ENCODE measurements at regions not wholly inside any gene's neighbourhood (a gene's known extent, or its start where the extent isn't known, plus 50 kb on each side); places are given as distances from the start of the nearest gene placed in this dataset.

DNA sequence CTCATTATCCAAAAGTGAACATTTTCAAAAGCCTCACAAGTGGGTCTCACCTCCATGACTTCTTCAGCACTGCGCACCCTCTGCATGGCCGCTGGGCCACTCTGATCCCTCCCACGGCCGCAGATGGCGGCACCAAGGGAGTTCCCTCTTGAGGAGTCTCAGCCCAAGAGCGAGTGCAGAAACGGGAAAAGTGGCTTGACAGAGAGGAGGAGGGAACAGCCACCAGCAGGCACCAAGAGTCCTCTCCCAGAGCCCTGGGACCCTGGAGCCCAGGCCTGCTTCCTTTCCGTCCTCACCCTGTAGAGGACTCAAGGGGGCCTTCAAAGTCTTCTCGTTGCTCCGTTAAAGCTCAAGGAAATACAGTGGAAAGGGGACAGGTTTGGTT is 230.2 kb upstream of the DIO3 start:
- H3K4me3 ChIP-seq (ENCODE audit: low read depth, low read length): no peak overlapping the region
- TF ChIP-seq CTCF (IDR thresholded peaks at IDR 0.05; ENCODE audit: insufficient read depth, low read length, severe bottlenecking): no peak
- H3K27me3 ChIP-seq (ENCODE audit: control insufficient read depth, insufficient read depth, low read length): no peaks in the 10 kb centered on the region
- FAIRE-seq: no peak
- no peak for DNase-seq (ENCODE audit: low read depth)
- no peaks in the 10 kb centered on the region for H3K36me3 ChIP-seq (ENCODE audit: control insufficient read depth, insufficient read depth, low read length)

- Histone ChIP-seq H3K27me3 (ENCODE audit: control insufficient read depth, insufficient read depth, low read length) (no peaks in the 10 kb centered on the region), H3K4me3 (ENCODE audit: low read depth, low read length) (no peak overlapping the region), H3K36me3 (ENCODE audit: control insufficient read depth, insufficient read depth, low read length) (no peaks in the 10 kb centered on the region)
- no peak for TF ChIP-seq CTCF (IDR thresholded peaks at IDR 0.05; ENCODE audit: insufficient read depth, low read length, severe bottlenecking)
- no peak for DNase-seq (ENCODE audit: low read depth)
- no peak for FAIRE-seq
Measured at GRCh38 chr14:101331661-101332169, 229.6 kb upstream of the DIO3 start.

- no peak for FAIRE-seq
- TF ChIP-seq CTCF (IDR thresholded peaks at IDR 0.05; ENCODE audit: insufficient read depth, low read length, severe bottlenecking): no peak
- Histone ChIP-seq H3K4me3 (ENCODE audit: low read depth, low read length) (no peak overlapping the region), H3K27me3 (ENCODE audit: control insufficient read depth, insufficient read depth, low read length) (no peaks in the 10 kb centered on the region), H3K36me3 (ENCODE audit: control insufficient read depth, insufficient read depth, low read length) (no peaks in the 10 kb centered on the region)
- no peak for DNase-seq (ENCODE audit: low read depth)
Measured at GRCh38 chr14:101332281-101332680, 229.0 kb upstream of the DIO3 start.

DNA sequence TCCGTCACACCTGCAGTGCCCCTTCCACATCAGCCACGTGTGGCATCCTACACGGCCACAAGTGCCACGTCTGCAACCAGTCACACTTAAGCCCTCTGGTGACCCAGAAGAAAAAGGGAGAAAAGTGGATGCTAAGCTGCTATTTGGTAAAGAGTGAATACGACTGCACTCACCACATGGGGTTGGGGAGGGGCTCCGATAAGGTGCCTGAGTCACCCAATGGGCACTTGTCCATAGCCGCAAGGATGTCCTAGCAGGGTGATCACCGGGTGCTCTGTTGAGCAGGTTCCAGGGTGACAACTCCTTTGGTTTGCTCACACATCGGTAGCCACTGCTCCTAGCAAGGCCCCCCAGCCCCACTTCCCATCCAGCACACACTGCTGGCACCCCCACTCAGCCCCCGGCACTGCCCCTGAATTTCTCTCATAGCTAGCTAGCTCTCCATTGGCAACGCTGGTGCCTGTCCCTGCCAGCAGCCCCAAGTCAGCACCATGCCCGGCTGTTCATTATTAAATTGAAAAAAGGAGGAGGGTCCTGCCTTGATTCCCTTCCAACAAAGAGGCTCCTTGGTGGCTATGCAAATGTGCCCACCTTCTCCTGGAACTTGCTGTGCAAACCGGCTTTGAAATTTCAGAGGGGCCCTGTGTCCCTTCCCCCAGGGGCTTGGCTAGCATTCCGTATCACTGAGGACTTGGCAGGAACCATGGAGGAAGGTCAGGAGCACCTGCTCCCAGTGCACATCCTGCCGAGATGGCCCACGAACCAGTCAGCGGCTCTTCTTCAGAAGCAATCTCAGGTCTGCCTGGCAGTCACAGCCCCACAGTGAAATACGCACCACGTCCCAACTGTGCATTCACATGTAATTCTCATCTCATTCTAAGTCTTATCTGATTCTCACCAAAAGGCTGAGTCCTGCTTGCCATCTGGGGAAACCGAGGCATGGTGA is 227.7 kb upstream of the DIO3 start:
- no peak for TF ChIP-seq CTCF (IDR thresholded peaks at IDR 0.05; ENCODE audit: insufficient read depth, low read length, severe bottlenecking)
- no peak for DNase-seq (ENCODE audit: low read depth)
- no peaks in the 10 kb centered on the region for H3K27me3 ChIP-seq (ENCODE audit: control insufficient read depth, insufficient read depth, low read length)
- no peak overlapping the region for H3K4me3 ChIP-seq (ENCODE audit: low read depth, low read length)
- H3K36me3 ChIP-seq (ENCODE audit: control insufficient read depth, insufficient read depth, low read length): no peaks in the 10 kb centered on the region
- FAIRE-seq: no peak

DNA sequence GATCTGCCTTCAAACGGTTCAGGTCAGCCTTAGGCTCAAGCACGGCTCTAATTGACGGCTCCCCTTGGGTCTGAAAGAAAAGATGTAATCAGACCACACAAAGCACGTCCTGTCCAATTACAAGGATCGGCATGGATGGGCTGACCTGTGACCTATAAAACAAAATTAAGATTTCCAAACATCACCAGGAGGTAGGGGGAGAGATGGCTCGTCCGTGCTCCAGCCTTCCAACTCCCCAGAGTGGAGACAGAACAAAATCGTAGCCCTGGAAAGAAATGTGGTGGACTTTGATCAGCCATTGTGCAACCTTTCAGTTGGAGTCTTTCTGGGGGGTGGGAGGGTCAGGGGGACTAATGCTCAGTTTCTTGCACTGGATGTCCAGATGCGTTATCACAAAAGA is 226.6 kb upstream of the DIO3 start:
- H3K27me3 ChIP-seq (ENCODE audit: control insufficient read depth, insufficient read depth, low read length): no peaks in the 10 kb centered on the region
- H3K36me3 ChIP-seq (ENCODE audit: control insufficient read depth, insufficient read depth, low read length): no peaks in the 10 kb centered on the region
- no peak for DNase-seq (ENCODE audit: low read depth)
- TF ChIP-seq CTCF (IDR thresholded peaks at IDR 0.05; ENCODE audit: insufficient read depth, low read length, severe bottlenecking): no peak
- no peak overlapping the region for H3K4me3 ChIP-seq (ENCODE audit: low read depth, low read length)
- FAIRE-seq: no peak

All from bronchial epithelial cell (primary cell).